Kidney (tissue), 13 donors: ENCODE measurements at regions not wholly inside any gene's neighbourhood (a gene's known extent, or its start where the extent isn't known, plus 50 kb on each side); places are given as distances from the start of the nearest gene placed in this dataset.
A peak's percentile ranks its signal among the peaks of the same experiment; 100 is the strongest.

Experiments
- DNase-seq, 5 donors: peaks; one replicate each; pipeline ENCODE4 v3.0.0-alpha.2; 2013 to 2020
- FAIRE-seq: peaks from 2 replicates; lab custom pipeline; 2012; peaks lifted over from hg19 to GRCh38; lab: Jason Lieb, UNC
- H3K27ac ChIP-seq, 2 donors: one replicate each; pipeline ENCODE4 v1.7.0; 2013; ENCODE audit warnings: low read depth in 2 of 2, low read length in 2 of 2, inconsistent platforms in 1 of 2
- H3K27me3 ChIP-seq: one replicate; pipeline ENCODE4 v1.7.1; 2013; ENCODE audit warnings: low read length, inconsistent platforms; ENCODE audit not compliant: control insufficient read depth, insufficient read depth
- H3K36me3 ChIP-seq, 3 donors: one replicate each; pipeline versions ENCODE4 v1.7.0 to v1.7.1; 2013; ENCODE audit warnings: low read length in 3 of 3, control low read depth in 1 of 3, inconsistent platforms in 1 of 3; ENCODE audit not compliant: insufficient read depth in 3 of 3, control insufficient read depth in 2 of 3
- H3K4me1 ChIP-seq, 3 donors: one replicate each; pipeline versions ENCODE4 v1.7.0 to v1.7.1; 2013; ENCODE audit warnings: low read length in 3 of 3, inconsistent platforms in 1 of 3, low read depth in 1 of 3; ENCODE audit not compliant: control insufficient read depth in 2 of 3, insufficient read depth in 2 of 3
- H3K4me3 ChIP-seq, 3 donors: one replicate each; pipeline versions ENCODE4 v1.7.0 to v1.8.1; 2013; ENCODE audit warnings: low read length in 3 of 3, control low read depth in 1 of 3, inconsistent platforms in 1 of 3
- H3K9ac ChIP-seq, 3 donors: one replicate each; pipeline versions ENCODE4 v1.7.0 to v1.7.1; 2013; ENCODE audit warnings: low read length in 3 of 3, control low read depth in 1 of 3, inconsistent platforms in 1 of 3
- H3K9me3 ChIP-seq, 3 donors: one replicate each; pipeline versions ENCODE4 v1.7.0 to v1.7.1; 2013; ENCODE audit warnings: low read length in 3 of 3, control low read depth in 1 of 3, inconsistent platforms in 1 of 3; ENCODE audit not compliant: control insufficient read depth in 2 of 3, insufficient read depth in 1 of 3
- intact Hi-C: fragments of 100-400 bp; cut with DNase I; formaldehyde crosslinking; loops from one replicate; pipeline ENCODE4 v1.11.1; 2022
- TF ChIP-seq, protein P1 (sequence below): IDR thresholded peaks from 3 replicates; pipeline ENCODE4 v1.5.1; 2012; ENCODE audit warnings: mild to moderate bottlenecking, moderate library complexity, borderline replicate concordance; ENCODE audit not compliant: insufficient read depth; ENCODE audit errors: extremely low read depth
- donor health status: control.
- donor health status: control.
- donor health status: control.
- donor health status: control.
- donor health status: control.
- donor health status: DM: yes; HTN: yes; CAD: no.
- donor health status: Normal renal cell carcinoma (clear cell type).

DNA sequence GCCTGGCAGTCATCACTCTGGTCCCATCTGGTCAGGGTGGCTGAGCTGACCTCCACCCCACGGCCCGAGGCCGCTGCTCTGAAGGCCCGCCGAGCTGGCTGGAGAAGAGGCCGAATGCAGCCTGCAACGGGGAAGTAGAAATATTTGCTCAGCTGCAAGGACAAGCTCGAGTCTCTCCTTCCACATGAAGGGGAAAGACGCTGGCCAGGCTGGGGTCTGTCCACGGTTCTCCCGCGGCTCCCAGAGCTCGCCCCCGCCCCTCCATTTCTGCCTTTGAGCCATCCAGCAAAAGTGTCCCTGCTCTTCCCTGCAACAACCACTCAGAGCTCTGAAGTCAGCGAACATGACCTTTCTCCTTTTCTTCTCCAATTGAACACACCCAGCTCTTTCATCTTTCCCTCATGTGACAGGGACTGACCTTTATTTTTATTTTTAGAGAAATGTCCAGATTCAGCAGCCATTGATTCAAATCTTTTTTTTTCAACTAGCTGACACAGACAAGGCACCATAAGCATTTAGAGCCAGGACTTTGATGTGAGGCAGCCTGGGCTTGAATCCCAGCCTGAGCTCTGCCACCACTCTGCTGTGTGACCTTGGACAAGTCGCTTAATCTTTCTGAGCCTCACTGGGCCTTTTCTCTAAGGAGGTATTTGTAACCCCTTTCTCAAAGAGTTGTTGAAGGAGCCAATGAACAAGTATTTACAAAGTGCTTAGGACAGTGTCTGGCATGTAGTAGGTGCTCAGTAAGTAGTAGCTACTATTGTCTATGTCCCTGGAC, 149.3 kb upstream of the WNT4 start:
- no peaks in the 10 kb centered on the region for H3K36me3 ChIP-seq
- no peak overlapping the region for H3K27ac ChIP-seq
- no peak overlapping the region for H3K4me3 ChIP-seq
- no peaks in the 10 kb centered on the region for H3K27me3 ChIP-seq
- H3K9me3 ChIP-seq: no peaks in the 10 kb centered on the region
- H3K4me1 ChIP-seq: no peaks in the 10 kb centered on the region
- no peak overlapping the region for H3K9ac ChIP-seq
- FAIRE-seq (no peak), DNase-seq (peak in 2 of 5 donors; percentile 28 to 70)
- TF ChIP-seq, protein P1, sequence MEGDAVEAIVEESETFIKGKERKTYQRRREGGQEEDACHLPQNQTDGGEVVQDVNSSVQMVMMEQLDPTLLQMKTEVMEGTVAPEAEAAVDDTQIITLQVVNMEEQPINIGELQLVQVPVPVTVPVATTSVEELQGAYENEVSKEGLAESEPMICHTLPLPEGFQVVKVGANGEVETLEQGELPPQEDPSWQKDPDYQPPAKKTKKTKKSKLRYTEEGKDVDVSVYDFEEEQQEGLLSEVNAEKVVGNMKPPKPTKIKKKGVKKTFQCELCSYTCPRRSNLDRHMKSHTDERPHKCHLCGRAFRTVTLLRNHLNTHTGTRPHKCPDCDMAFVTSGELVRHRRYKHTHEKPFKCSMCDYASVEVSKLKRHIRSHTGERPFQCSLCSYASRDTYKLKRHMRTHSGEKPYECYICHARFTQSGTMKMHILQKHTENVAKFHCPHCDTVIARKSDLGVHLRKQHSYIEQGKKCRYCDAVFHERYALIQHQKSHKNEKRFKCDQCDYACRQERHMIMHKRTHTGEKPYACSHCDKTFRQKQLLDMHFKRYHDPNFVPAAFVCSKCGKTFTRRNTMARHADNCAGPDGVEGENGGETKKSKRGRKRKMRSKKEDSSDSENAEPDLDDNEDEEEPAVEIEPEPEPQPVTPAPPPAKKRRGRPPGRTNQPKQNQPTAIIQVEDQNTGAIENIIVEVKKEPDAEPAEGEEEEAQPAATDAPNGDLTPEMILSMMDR: no peak
- intact Hi-C loops: no loop called here

DNA sequence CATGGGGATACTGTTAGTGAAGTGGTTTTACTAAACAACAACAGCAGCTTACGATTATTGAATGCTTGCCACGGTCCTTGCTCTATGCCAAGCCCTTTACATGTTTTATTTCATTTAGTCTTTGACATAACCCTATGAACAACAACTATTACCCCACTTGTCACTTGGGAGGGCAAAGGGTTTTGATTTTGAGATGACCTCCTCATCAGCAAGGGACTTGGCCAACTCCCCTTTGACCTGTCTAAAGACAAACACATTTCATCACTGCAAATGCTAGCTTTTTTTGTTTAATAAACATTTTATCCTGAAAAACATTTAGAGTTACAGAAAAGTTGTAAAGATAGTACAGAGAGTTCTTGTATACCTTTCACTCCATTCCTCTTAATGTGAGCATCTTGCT, 152.5 kb upstream of the WNT4 start:
- FAIRE-seq (no peak), DNase-seq (no peak)
- no peak overlapping the region for H3K4me3 ChIP-seq
- H3K36me3 ChIP-seq: no peaks in the 10 kb centered on the region
- intact Hi-C loops: no loop called here
- H3K27ac ChIP-seq: no peak overlapping the region
- TF ChIP-seq, protein P1: no peak
- H3K9ac ChIP-seq: no peak overlapping the region
- H3K9me3 ChIP-seq: no peaks in the 10 kb centered on the region
- no peaks in the 10 kb centered on the region for H3K27me3 ChIP-seq
- H3K4me1 ChIP-seq: no peaks in the 10 kb centered on the region

DNA sequence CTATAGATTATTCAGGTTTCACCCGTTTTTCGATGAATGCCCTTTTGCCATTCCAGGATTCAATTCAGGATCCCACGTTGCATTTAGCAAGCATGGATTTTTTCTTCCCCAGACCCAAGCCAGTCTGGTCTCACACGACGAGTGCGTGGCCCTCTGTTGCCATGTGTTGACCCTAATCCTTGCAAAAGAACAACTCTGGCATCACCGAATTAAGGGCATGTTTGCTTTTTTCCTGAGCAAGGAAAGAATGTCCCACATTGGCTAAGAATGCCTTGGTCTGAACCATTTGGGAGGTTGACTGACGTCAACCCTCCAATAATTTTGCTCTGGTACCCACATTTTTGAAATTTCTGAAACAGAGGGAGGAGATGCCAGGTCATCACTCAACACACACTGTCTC, 153.0 kb upstream of the WNT4 start:
- no peak overlapping the region for H3K9ac ChIP-seq
- intact Hi-C loops: no loop called here
- DNase-seq: peak in 1 of 5 donors; percentile 4
- H3K9me3 ChIP-seq: no peaks in the 10 kb centered on the region
- no peaks in the 10 kb centered on the region for H3K36me3 ChIP-seq
- no peak overlapping the region for H3K27ac ChIP-seq
- H3K27me3 ChIP-seq: no peaks in the 10 kb centered on the region
- H3K4me1 ChIP-seq: no peaks in the 10 kb centered on the region
- no peak overlapping the region for H3K4me3 ChIP-seq
- FAIRE-seq: no peak
- TF ChIP-seq, protein P1: no peak
